GM23248 (cell line): ENCODE measurements at regions not wholly inside any gene's neighbourhood (a gene's known extent, or its start where the extent isn't known, plus 50 kb on each side); places are given as distances from the start of the nearest gene placed in this dataset.

Source experiments
- EZH2 ChIP-seq: fragments of 200-600 bp; sonication (generic); IDR thresholded peaks from 2 replicates; pipeline ENCODE4 v1.6.1; 2018; ENCODE audit warnings: antibody characterized with exemption, mild to moderate bottlenecking; ENCODE audit not compliant: insufficient read depth, poor library complexity, severe bottlenecking
- EZH2phosphoT487 ChIP-seq: fragments of 200-600 bp; sonication (generic); IDR thresholded peaks from 2 replicates; pipeline ENCODE4 v1.6.1; 2018; ENCODE audit warnings: antibody characterized with exemption, moderate library complexity, mild to moderate bottlenecking, low read depth; ENCODE audit not compliant: insufficient read depth

DNA sequence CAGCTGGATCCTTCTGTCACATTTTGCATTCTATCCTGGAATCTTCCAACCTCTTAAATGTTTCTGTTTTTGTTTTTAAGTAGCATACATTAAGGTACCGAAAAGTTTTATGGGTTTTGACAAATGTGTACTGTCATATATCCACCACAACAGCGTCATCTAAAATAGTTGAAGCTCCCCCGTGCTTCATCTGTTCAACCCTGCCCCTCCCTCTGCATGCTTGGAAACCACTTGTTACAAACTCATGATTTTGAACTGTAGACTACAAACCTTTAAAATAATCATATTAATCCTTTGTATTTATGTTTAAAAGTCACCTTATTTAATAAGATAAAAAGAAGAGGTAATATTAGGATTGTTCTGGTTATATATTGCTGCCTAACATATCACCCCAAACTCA lies 182.8 kb upstream of the SMIM30 start:
- TF ChIP-seq EZH2phosphoT487, result no peak
- TF ChIP-seq EZH2, result no peak
